ENCODE measurements at regions not wholly inside any gene's neighbourhood (a gene's known extent, or its start where the extent isn't known, plus 50 kb on each side); places are given as distances from the start of the nearest gene placed in this dataset.

DNA sequence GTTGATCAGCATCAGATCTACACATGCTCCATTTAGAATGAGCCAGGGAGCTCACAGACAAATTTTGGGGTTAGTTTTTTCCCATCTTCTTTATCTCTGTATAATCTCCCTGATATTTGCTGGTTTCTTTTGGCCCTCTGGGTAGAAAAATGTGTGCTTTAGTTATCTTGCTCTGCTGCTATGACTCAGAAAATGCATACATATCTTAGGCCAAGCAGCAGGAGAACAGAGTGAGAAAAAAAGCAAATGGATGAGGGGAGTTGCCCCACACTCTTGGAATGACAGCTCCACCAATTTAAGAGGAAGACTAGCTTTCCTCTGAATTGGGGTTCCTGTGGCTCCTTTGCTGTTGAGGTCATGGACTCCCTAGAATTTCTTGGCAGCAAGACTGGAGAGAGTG, 331.8 kb downstream of the KCNJ3 start:
- Histone ChIP-seq H4K12ac (ENCODE audit: low read depth, low read length) (no peak overlapping the region), H3K36me3 (ENCODE audit: control insufficient read depth in 1 of 2, insufficient read depth in 2 of 2, low read length in 2 of 2) (no peaks in the 10 kb centered on the region), H2BK120ac (ENCODE audit: insufficient read depth, low read length, poor library complexity) (no peak overlapping the region), H3K14ac (ENCODE audit: low read length) (no peak overlapping the region), H3K27ac (ENCODE audit: low read depth, low read length) (no peak overlapping the region), H2AFZ (ENCODE audit: insufficient read depth, low read length, poor library complexity) (no peak overlapping the region), H3K4me3 (ENCODE audit: low read depth, low read length) (no peak overlapping the region), H3K79me1 (ENCODE audit: low read length) (no peaks in the 10 kb centered on the region), H2BK12ac (ENCODE audit: low read length) (no peak overlapping the region), H3K4ac (ENCODE audit: low read depth, low read length) (no peak overlapping the region), H3K23ac (ENCODE audit: low read length) (no peak overlapping the region), H3K27me3 (ENCODE audit: insufficient read depth, low read length) (no peaks in the 10 kb centered on the region), H3K9ac (ENCODE audit: low read length) (no peak overlapping the region), H3K4me1 (ENCODE audit: control insufficient read depth in 1 of 2, insufficient read depth in 2 of 2, low read length in 2 of 2) (no peaks in the 10 kb centered on the region), H3K4me2 (ENCODE audit: low read length) (no peak overlapping the region), H3K79me2 (ENCODE audit: control insufficient read depth, insufficient read depth, low read length, poor library complexity) (no peaks in the 10 kb centered on the region), H4K8ac (ENCODE audit: low read depth, low read length) (no peak overlapping the region), H4K91ac (ENCODE audit: low read depth, low read length) (no peak overlapping the region), H2AK5ac (ENCODE audit: low read length) (no peak overlapping the region), H3K9me3 (ENCODE audit: insufficient read depth, low read depth, low read length) (no peaks in the 10 kb centered on the region), H2BK5ac (ENCODE audit: low read depth, low read length, poor library complexity) (no peak overlapping the region), H3K18ac (ENCODE audit: low read length) (no peak overlapping the region)
- DNase-seq, result no peak

DNA sequence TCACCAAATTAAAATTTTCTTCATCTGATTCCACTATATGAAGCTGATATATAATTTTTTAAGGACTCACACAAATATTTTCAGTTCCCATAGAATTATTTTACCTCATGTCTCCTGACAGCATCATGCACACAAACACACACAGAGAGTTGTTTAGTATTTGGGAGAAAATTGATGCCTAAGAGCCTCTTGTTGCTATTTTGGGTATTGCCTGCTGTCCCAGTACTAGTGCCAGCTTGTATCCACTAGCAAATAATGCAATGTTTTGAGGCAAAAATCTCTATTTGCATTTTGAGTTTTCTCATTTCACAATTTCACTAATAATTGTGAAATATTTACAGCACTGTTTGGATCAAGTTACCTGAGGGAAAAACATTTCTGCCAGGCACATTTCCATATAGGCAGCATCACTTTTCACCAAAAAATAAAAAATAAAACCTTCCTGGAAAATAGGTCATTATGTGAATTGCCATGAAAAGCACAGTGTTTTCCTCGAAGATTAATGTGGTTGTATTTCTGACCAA, 328.2 kb downstream of the KCNJ3 start:
- DNase-seq, result no peak
- no peak overlapping the region for H3K27ac ChIP-seq (ENCODE audit: low read depth, low read length)
- H2BK12ac ChIP-seq (ENCODE audit: low read length), result no peak overlapping the region
- no peaks in the 10 kb centered on the region for H3K79me1 ChIP-seq (ENCODE audit: low read length)
- H2BK120ac ChIP-seq (ENCODE audit: insufficient read depth, low read length, poor library complexity), result no peak overlapping the region
- H3K14ac ChIP-seq (ENCODE audit: low read length), result no peak overlapping the region
- no peak overlapping the region for H2AFZ ChIP-seq (ENCODE audit: insufficient read depth, low read length, poor library complexity)
- no peak overlapping the region for H4K91ac ChIP-seq (ENCODE audit: low read depth, low read length)
- H2AK5ac ChIP-seq (ENCODE audit: low read length), result no peak overlapping the region
- WGBS (ENCODE audit: extremely low coverage, insufficient coverage, insufficient read length), result no CpG with 5 or more reads among the region's 1 CpG
- no peak overlapping the region for H3K18ac ChIP-seq (ENCODE audit: low read length)
- no peak overlapping the region for H3K9ac ChIP-seq (ENCODE audit: low read length)
- no peaks in the 10 kb centered on the region for H3K27me3 ChIP-seq (ENCODE audit: insufficient read depth, low read length)
- no peaks in the 10 kb centered on the region for H3K36me3 ChIP-seq (ENCODE audit: control insufficient read depth in 1 of 2, insufficient read depth in 2 of 2, low read length in 2 of 2)
- H3K4me2 ChIP-seq (ENCODE audit: low read length), result no peak overlapping the region
- H3K4me3 ChIP-seq (ENCODE audit: low read depth, low read length), result no peak overlapping the region
- no peaks in the 10 kb centered on the region for H3K4me1 ChIP-seq (ENCODE audit: control insufficient read depth in 1 of 2, insufficient read depth in 2 of 2, low read length in 2 of 2)
- H3K23ac ChIP-seq (ENCODE audit: low read length), result no peak overlapping the region
- no peak overlapping the region for H2BK5ac ChIP-seq (ENCODE audit: low read depth, low read length, poor library complexity)
- H4K12ac ChIP-seq (ENCODE audit: low read depth, low read length), result no peak overlapping the region
- H4K8ac ChIP-seq (ENCODE audit: low read depth, low read length), result no peak overlapping the region
- H3K4ac ChIP-seq (ENCODE audit: low read depth, low read length), result no peak overlapping the region
- H3K79me2 ChIP-seq (ENCODE audit: control insufficient read depth, insufficient read depth, low read length, poor library complexity), result no peaks in the 10 kb centered on the region
- H3K9me3 ChIP-seq (ENCODE audit: insufficient read depth, low read depth, low read length), result no peaks in the 10 kb centered on the region

GRCh38 chr2:155023674-155024073, 325.2 kb downstream of the KCNJ3 start:
- Histone ChIP-seq H3K79me2 (ENCODE audit: control insufficient read depth, insufficient read depth, low read length, poor library complexity) (no peaks in the 10 kb centered on the region), H3K36me3 (ENCODE audit: control insufficient read depth in 1 of 2, insufficient read depth in 2 of 2, low read length in 2 of 2) (no peaks in the 10 kb centered on the region), H2BK12ac (ENCODE audit: low read length) (no peak overlapping the region), H4K8ac (ENCODE audit: low read depth, low read length) (no peak overlapping the region), H3K27ac (ENCODE audit: low read depth, low read length) (no peak overlapping the region), H3K4me1 (ENCODE audit: control insufficient read depth in 1 of 2, insufficient read depth in 2 of 2, low read length in 2 of 2) (no peaks in the 10 kb centered on the region), H3K9me3 (ENCODE audit: insufficient read depth, low read depth, low read length) (no peaks in the 10 kb centered on the region), H3K18ac (ENCODE audit: low read length) (no peak overlapping the region), H3K27me3 (ENCODE audit: insufficient read depth, low read length) (no peaks in the 10 kb centered on the region), H3K9ac (ENCODE audit: low read length) (no peak overlapping the region), H4K91ac (ENCODE audit: low read depth, low read length) (no peak overlapping the region), H3K23ac (ENCODE audit: low read length) (no peak overlapping the region), H3K79me1 (ENCODE audit: low read length) (no peaks in the 10 kb centered on the region), H2BK120ac (ENCODE audit: insufficient read depth, low read length, poor library complexity) (no peak overlapping the region), H2AFZ (ENCODE audit: insufficient read depth, low read length, poor library complexity) (no peak overlapping the region), H4K12ac (ENCODE audit: low read depth, low read length) (no peak overlapping the region), H3K4ac (ENCODE audit: low read depth, low read length) (no peak overlapping the region), H3K4me3 (ENCODE audit: low read depth, low read length) (no peak overlapping the region), H3K14ac (ENCODE audit: low read length) (no peak overlapping the region), H3K4me2 (ENCODE audit: low read length) (no peak overlapping the region), H2BK5ac (ENCODE audit: low read depth, low read length, poor library complexity) (no peak overlapping the region), H2AK5ac (ENCODE audit: low read length) (no peak overlapping the region)
- no CpG with 5 or more reads among the region's 1 CpG for WGBS (ENCODE audit: extremely low coverage, insufficient coverage, insufficient read length)
- DNase-seq, result no peak

GRCh38 chr2:155022531-155022930, 324.0 kb downstream of the KCNJ3 start:
- no peak overlapping the region for H2AFZ ChIP-seq (ENCODE audit: insufficient read depth, low read length, poor library complexity)
- H3K27me3 ChIP-seq (ENCODE audit: insufficient read depth, low read length), result no peaks in the 10 kb centered on the region

More at GRCh38 chr2:155022531-155022930, 324.0 kb downstream of the KCNJ3 start:
- H3K9ac ChIP-seq (ENCODE audit: low read length), result no peak overlapping the region
- H3K4me2 ChIP-seq (ENCODE audit: low read length), result no peak overlapping the region
- no peak overlapping the region for H4K8ac ChIP-seq (ENCODE audit: low read depth, low read length)
- H3K79me2 ChIP-seq (ENCODE audit: control insufficient read depth, insufficient read depth, low read length, poor library complexity), result no peaks in the 10 kb centered on the region
- no peak overlapping the region for H3K27ac ChIP-seq (ENCODE audit: low read depth, low read length)
- no peak overlapping the region for H3K4ac ChIP-seq (ENCODE audit: low read depth, low read length)
- no peak overlapping the region for H3K23ac ChIP-seq (ENCODE audit: low read length)
- H4K12ac ChIP-seq (ENCODE audit: low read depth, low read length), result no peak overlapping the region
- H3K4me1 ChIP-seq (ENCODE audit: control insufficient read depth in 1 of 2, insufficient read depth in 2 of 2, low read length in 2 of 2), result no peaks in the 10 kb centered on the region
- H2BK120ac ChIP-seq (ENCODE audit: insufficient read depth, low read length, poor library complexity), result no peak overlapping the region
- H3K4me3 ChIP-seq (ENCODE audit: low read depth, low read length), result no peak overlapping the region
- no peak for DNase-seq
- no peak overlapping the region for H2BK12ac ChIP-seq (ENCODE audit: low read length)
- H3K79me1 ChIP-seq (ENCODE audit: low read length), result no peaks in the 10 kb centered on the region
- H3K36me3 ChIP-seq (ENCODE audit: control insufficient read depth in 1 of 2, insufficient read depth in 2 of 2, low read length in 2 of 2), result no peaks in the 10 kb centered on the region
- no peak overlapping the region for H2BK5ac ChIP-seq (ENCODE audit: low read depth, low read length, poor library complexity)
- H2AK5ac ChIP-seq (ENCODE audit: low read length), result no peak overlapping the region
- no peaks in the 10 kb centered on the region for H3K9me3 ChIP-seq (ENCODE audit: insufficient read depth, low read depth, low read length)
- no peak overlapping the region for H3K14ac ChIP-seq (ENCODE audit: low read length)
- no peak overlapping the region for H4K91ac ChIP-seq (ENCODE audit: low read depth, low read length)
- no peak overlapping the region for H3K18ac ChIP-seq (ENCODE audit: low read length)
